HCT116 (cell line): ENCODE measurements at regions not wholly inside any gene's neighbourhood (a gene's known extent, or its start where the extent isn't known, plus 50 kb on each side); places are given as distances from the start of the nearest gene placed in this dataset.

Experiments
- ATAC-seq: fragments of 200-7000 bp; cut with Tn5 transposase; 2 replicates; pipeline ENCODE4 v1.9.1; 2020; ENCODE audit warnings: mild to moderate bottlenecking, moderate library complexity
- BruUV-seq: library from RNA; stranded (reverse); fragments of 400-500 nt; replicated peaks from 2 replicates; lab custom pipeline; 2021; lab: Mats Ljungman, UMichigan
- CTCF ChIA-PET: fragments of 300-600 bp; sonication (Branson Sonifier 250); formaldehyde crosslinking; loops from one replicate; lab custom pipeline; 2021; ENCODE audit warnings: antibody characterized with exemption; lab: Charles Lee
- POLR2A ChIA-PET: fragments of 300-600, 350-600 bp; sonication (Branson Sonifier 250); formaldehyde crosslinking; loops from one replicate; lab custom pipeline; 2021; ENCODE audit warnings: antibody characterized with exemption; lab: Charles Lee
- RAD21 ChIA-PET, 2 experiments: fragments of 300-600 bp; sonication (Branson Sonifier 250); formaldehyde crosslinking; loops; one replicate each; lab custom pipeline; 2023; ENCODE audit warnings: low total read pairs in 2 of 2; ENCODE audit not compliant: uncharacterized antibody in 2 of 2, unreplicated experiment in 2 of 2, low non-redundant PET in 1 of 2; lab: Charles Lee
- DNase-seq: peaks from one replicate; pipeline ENCODE4 v3.0.0-alpha.2; 2010; ENCODE audit warnings: low read depth, low spot score
- H2AFZ ChIP-seq: fragments of 200-600 bp; shearing (Covaris generic), sonication (generic); 2 replicates; pipeline ENCODE4 v1.6.1; 2017; ENCODE audit warnings: low read depth, mixed run types, mixed read lengths, antibody characterized with exemption, low read length; ENCODE audit not compliant: poor library complexity, severe bottlenecking
- H3K27ac ChIP-seq: 2 replicates; pipeline ENCODE4 v1.5.1; 2012; ENCODE audit warnings: low read depth, low read length
- H3K27me3 ChIP-seq: fragments of 200-600 bp; sonication (generic); 2 replicates; pipeline ENCODE4 v1.6.1; 2016; ENCODE audit warnings: mixed run types, low read length, mixed read lengths; ENCODE audit not compliant: insufficient read depth
- H3K36me3 ChIP-seq, 2 experiments: fragments of 200-500 bp in 1 of 2; fragments of 200-600 bp in 1 of 2; sonication (Bioruptor generic) in 1 of 2; sonication (generic) in 1 of 2; 2 replicates each; pipeline versions ENCODE4 v1.5.1 to v1.6.1; 2014 to 2016; ENCODE audit warnings: low read length in 2 of 2, inconsistent platforms in 1 of 2, mixed read lengths in 1 of 2, mixed run types in 1 of 2; ENCODE audit not compliant: insufficient read depth in 2 of 2, control insufficient read depth in 1 of 2
- H3K4me1 ChIP-seq, 2 experiments: fragments of 200-600 bp in 1 of 2; sonication (generic) in 1 of 2; 2 replicates each; pipeline versions ENCODE4 v1.5.1 to v1.6.1; 2012 to 2017; ENCODE audit warnings: low read length in 2 of 2, inconsistent platforms in 1 of 2, mild to moderate bottlenecking in 1 of 2, mixed read lengths in 1 of 2, mixed run types in 1 of 2, moderate library complexity in 1 of 2; ENCODE audit not compliant: insufficient read depth in 2 of 2, control insufficient read depth in 1 of 2
- H3K4me2 ChIP-seq: fragments of 200-600 bp; sonication (generic); 2 replicates; pipeline ENCODE4 v1.6.1; 2017; ENCODE audit warnings: mixed run types, low read length, mixed read lengths
- H3K4me3 ChIP-seq, 2 experiments: fragments of 200-600 bp in 1 of 2; sonication (generic) in 1 of 2; replicated peaks in 1 of 2; 2 replicates each; pipeline ENCODE4 v1.5.1; 2011 to 2016; ENCODE audit warnings: low read length in 2 of 2, control low read depth in 1 of 2, low read depth in 1 of 2, mild to moderate bottlenecking in 1 of 2, mixed read lengths in 1 of 2, mixed run types in 1 of 2
- H3K79me2 ChIP-seq: fragments of 200-600 bp; sonication (generic); 2 replicates; pipeline ENCODE4 v1.6.1; 2017; ENCODE audit warnings: mild to moderate bottlenecking, mixed run types, low read length, moderate library complexity, mixed read lengths; ENCODE audit not compliant: insufficient read depth
- H3K9ac ChIP-seq: fragments of 200-600 bp; sonication (generic); 2 replicates; pipeline ENCODE4 v1.6.1; 2016; ENCODE audit warnings: low read length, mixed read lengths
- H3K9me2 ChIP-seq: fragments of 200-600 bp; sonication (generic), shearing (Covaris generic); 2 replicates; pipeline ENCODE4 v1.6.1; 2017; ENCODE audit warnings: mixed run types, mild to moderate bottlenecking, moderate library complexity; ENCODE audit not compliant: insufficient read depth
- H3K9me3 ChIP-seq, 2 experiments: fragments of 200-500 bp in 1 of 2; fragments of 200-600 bp in 1 of 2; sonication (Bioruptor generic) in 1 of 2; sonication (generic) in 1 of 2; 2 replicates each; pipeline ENCODE4 v1.6.1; 2014 to 2017; ENCODE audit warnings: low read length in 2 of 2, mixed read lengths in 2 of 2, inconsistent platforms in 1 of 2, low read depth in 1 of 2, mild to moderate bottlenecking in 1 of 2, mixed run types in 1 of 2, moderate library complexity in 1 of 2; ENCODE audit not compliant: control insufficient read depth in 1 of 2, insufficient read depth in 1 of 2
- H4K20me1 ChIP-seq: fragments of 200-600 bp; sonication (generic), shearing (Covaris generic); 2 replicates; pipeline ENCODE4 v1.6.1; 2017; ENCODE audit warnings: mixed run types, mild to moderate bottlenecking, moderate library complexity; ENCODE audit not compliant: insufficient read depth
- ATF3 ChIP-seq: IDR thresholded peaks from 2 replicates; pipeline ENCODE4 v1.6.1; 2012
- CBX3 ChIP-seq: IDR thresholded peaks from 2 replicates; pipeline ENCODE4 v1.6.1; 2012; ENCODE audit warnings: low read depth
- CTCF ChIP-seq, 3 experiments: fragments of 200-600 bp in 1 of 3; sonication (generic) in 1 of 3; IDR thresholded peaks in 2 of 3; conservative IDR thresholded peaks in 1 of 3; 2 replicates each; pipeline ENCODE4 v1.5.1; 2012 to 2017; ENCODE audit warnings: low read depth in 2 of 3, low read length in 2 of 3, antibody characterized with exemption in 1 of 3, borderline replicate concordance in 1 of 3, control low read depth in 1 of 3, mild to moderate bottlenecking in 1 of 3, mixed read lengths in 1 of 3, mixed run types in 1 of 3, moderate library complexity in 1 of 3; ENCODE audit not compliant: insufficient read depth in 1 of 3
- EGR1 ChIP-seq: IDR thresholded peaks from 2 replicates; pipeline ENCODE4 v1.6.1; 2012; ENCODE audit warnings: low read depth
- ELF1 ChIP-seq: IDR thresholded peaks from 2 replicates; pipeline ENCODE4 v1.6.1; 2012; ENCODE audit warnings: low read depth, borderline replicate concordance
- EZH2 ChIP-seq: fragments of 200-600 bp; sonication (generic); IDR thresholded peaks from 2 replicates; pipeline ENCODE4 v1.6.1; 2017; ENCODE audit warnings: antibody characterized with exemption, mixed run types
- EZH2phosphoT487 ChIP-seq: fragments of 200-600 bp; IDR thresholded peaks from 2 replicates; pipeline ENCODE4 v1.6.1; 2018; ENCODE audit warnings: antibody characterized with exemption, borderline replicate concordance
- FOSL1 ChIP-seq: IDR thresholded peaks from 2 replicates; pipeline ENCODE4 v1.6.1; 2012; ENCODE audit warnings: low read depth
- JUND ChIP-seq: IDR thresholded peaks from 2 replicates; pipeline ENCODE4 v1.6.1; 2012
- MAX ChIP-seq: IDR thresholded peaks from 2 replicates; pipeline ENCODE4 v1.6.1; 2012
- POLR2A ChIP-seq: IDR thresholded peaks from 2 replicates; pipeline ENCODE4 v1.7.0; 2011; ENCODE audit warnings: borderline replicate concordance; ENCODE audit not compliant: insufficient read depth, insufficient read length; ENCODE audit errors: extremely low read depth
- REST ChIP-seq: IDR thresholded peaks from 2 replicates; pipeline ENCODE4 v1.6.1; 2012; ENCODE audit warnings: low read depth
- SP1 ChIP-seq: IDR thresholded peaks from 2 replicates; pipeline ENCODE4 v1.6.1; 2012; ENCODE audit warnings: low read depth
- SRF ChIP-seq: IDR thresholded peaks from 2 replicates; pipeline ENCODE4 v1.6.1; 2012; ENCODE audit warnings: low read depth
- TCF7L2 ChIP-seq: IDR thresholded peaks from 2 replicates; pipeline ENCODE4 v1.7.0; 2011; ENCODE audit warnings: borderline replicate concordance, inconsistent platforms; ENCODE audit not compliant: insufficient read depth, insufficient read length; ENCODE audit errors: extremely low read depth
- intact Hi-C: fragments of 100-400 bp; cut with micrococcal nuclease; formaldehyde crosslinking; loops from 2 replicates; pipeline ENCODE4 v1.10.0; 2022

- Histone ChIP-seq H3K4me2 (no peak overlapping the region), H3K9me3 (no peaks in the 10 kb centered on the region), H2AFZ (no peak overlapping the region), H3K9me2 (no peaks in the 10 kb centered on the region), H3K4me1 (no peaks in the 10 kb centered on the region), H3K4me3 (no peak overlapping the region), H3K27me3 (no peaks in the 10 kb centered on the region), H3K79me2 (no peaks in the 10 kb centered on the region), H4K20me1 (no peaks in the 10 kb centered on the region), H3K36me3 (no peaks in the 10 kb centered on the region), H3K27ac (no peak overlapping the region), H3K9ac (no peak overlapping the region)
- DNase-seq, result no peak
- no TSS peak for BruUV-seq
- ATAC-seq, result no peak
- RAD21 ChIA-PET, result no interaction called here
- CTCF ChIA-PET, result no interaction called here
- TF ChIP-seq SRF (no peak), MAX (no peak), POLR2A (no peak), JUND (no peak), FOSL1 (no peak), ATF3 (no peak), EZH2phosphoT487 (no peak), EZH2 (no peak), REST (no peak), CBX3 (no peak), ELF1 (no peak), TCF7L2 (no peak), SP1 (no peak), EGR1 (no peak), CTCF (IDR thresholded peaks at IDR 0.05 in 2 of 3, conservative IDR thresholded peaks at IDR 0.05 in 1 of 3; ENCODE audit: borderline replicate concordance in 1 of 3, insufficient read depth in 1 of 3, low read depth in 2 of 3, low read length in 2 of 3) (no peak)
- intact Hi-C loops, result no loop called here
- POLR2A ChIA-PET, result no interaction called here
Observed at GRCh38 chr5:58266402-58266801, 193.5 kb downstream of the PLK2 start.
